ENCODE measurements at regions not wholly inside any gene's neighbourhood (a gene's known extent, or its start where the extent isn't known, plus 50 kb on each side); places are given as distances from the start of the nearest gene placed in this dataset.
"Not testable (repeated sequence)": the region's sequence is repeated elsewhere in the genome, so short reads cannot be mapped to it uniquely, and the experiment has no call there.

DNA sequence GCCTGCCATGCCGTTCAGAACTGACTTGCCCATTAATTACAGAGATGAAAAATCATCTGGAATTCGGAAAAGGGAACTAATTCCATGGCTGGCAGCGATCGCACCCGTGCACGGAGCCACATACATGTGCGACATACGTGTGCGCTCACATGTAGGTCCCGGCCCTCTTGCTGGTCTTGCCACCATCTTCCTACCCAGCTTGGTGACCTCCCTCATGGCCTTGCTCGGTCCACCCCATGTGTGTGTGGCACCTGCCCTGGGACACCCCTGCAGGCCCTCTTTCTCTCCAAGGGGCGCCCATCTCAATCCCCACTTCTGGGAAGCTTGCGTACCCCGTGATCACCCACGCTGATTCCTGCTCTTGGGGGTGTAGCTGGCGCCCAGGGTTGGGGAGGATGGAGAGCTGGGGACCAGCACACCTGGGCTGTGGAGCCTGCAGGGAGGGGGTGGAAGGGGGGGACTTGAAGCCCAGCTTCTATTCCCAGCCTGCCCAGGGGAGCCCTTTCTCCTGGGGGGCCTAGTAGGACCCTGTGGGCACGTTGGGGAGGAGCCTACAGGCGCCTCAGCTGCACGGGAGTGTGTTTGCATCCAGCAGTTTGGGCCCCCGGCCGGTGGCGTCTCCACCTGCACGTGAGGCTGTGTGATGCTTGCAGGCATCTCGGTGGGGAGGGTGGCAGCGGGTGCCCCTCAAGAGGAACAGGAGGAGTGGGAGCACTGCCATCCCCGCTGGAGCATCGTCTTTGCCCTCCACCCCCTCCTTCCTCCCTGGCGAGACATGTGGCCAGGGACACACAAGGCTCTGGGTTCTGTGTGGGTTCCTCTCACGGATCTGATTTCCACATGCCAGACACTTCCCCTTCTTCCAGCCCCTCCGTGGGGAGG, 112.6 kb downstream of the CRLF3 start:
- DNase-seq, result not testable (repeated sequence)

DNA sequence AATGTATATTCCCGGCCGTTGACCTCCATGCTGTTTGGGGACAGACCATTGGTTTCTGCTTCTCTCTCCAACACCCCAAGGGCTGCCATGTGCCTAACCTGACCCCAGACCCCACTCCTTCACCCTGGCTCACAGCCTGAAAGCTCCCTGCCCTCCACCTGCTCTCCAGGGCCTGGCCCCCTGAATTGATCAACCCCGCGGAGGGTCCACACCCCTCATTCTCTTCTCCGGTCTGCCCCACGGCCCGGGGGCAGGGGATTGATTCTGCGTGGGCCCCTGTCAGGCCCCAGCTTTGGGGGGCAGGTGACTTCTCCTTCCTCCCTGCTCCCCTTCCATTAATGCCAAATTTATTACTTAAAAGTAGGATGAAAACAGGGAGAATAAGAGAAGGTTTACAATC, 113.3 kb downstream of the CRLF3 start:
- not testable (repeated sequence) for DNase-seq

DNA sequence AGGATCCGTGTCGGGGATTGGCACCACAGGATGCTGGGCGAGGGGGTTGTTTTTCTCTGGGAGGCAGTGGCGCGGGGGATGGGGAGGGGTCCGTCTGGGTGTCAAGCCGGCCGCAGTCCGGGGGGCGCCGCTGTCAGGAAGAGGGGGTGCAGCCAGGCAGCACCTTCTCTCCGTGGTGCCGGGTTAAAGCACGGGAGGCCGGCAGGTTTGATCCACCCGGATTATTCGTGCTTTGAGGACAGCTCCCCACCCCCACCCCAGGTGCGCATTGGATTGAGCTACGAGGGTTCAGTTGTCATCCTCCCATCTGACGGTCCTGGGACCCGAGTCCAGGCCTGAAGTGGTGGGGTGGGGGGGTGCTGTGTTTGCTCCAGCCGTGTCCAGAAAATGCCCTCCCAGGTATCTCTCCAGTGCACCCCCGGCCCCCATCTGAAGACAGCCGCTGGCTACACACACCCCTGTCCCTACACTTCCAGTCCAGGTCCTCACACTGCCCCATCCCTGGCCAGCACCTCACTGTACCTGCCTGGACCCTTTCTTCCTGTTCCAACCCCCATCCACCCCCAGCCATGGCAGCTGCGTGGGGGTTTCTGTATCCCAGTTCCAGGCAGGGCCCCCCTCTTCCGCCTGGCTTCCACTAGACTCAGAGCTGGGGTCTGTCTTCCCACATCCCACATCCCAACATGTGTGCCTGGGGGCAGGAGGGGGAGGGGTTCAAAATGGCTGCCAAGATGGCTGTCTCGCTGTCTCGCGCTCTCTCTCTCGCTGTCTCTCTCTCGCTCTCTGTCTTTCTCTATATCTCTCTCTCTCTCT, 114.0 kb downstream of the CRLF3 start:
- peak; percentile 68 for DNase-seq

DNA sequence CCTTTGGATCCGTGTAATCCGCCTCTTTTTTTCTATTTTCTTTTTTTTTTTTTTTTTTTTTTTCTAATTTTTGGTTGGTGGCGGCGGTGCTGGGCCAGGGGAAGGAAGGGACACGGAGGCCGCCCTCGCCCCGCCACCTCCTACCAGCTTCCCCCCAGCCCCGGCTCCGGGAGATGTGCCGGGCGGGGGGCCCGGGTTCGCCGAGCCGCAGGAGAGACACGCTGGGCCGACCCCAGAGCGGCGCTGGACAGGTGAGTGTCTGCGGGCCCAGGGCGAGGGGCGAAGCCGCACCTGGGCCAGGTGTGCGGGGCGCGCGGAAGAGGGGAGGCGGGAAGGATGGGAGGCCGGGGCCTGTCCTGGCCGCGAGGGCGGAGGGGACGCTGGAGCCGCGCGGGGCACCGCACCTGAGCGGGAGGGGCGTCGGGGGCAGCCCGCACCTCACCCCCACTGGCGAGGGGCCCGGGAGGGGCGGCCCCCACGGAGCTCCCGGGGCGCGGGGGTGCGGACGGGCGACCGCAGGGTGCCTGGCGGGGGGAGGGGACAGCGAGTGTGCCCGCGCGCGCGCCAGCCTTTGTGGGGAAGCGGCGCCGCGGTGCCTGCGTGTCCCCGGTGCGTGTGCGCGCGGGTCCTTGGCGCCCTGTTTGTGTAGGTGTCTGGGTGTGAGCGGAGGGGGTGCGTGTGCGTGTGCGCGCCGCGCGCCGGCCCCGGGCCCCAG, 114.8 kb downstream of the CRLF3 start:
- peak; percentile 53 for DNase-seq

DNA sequence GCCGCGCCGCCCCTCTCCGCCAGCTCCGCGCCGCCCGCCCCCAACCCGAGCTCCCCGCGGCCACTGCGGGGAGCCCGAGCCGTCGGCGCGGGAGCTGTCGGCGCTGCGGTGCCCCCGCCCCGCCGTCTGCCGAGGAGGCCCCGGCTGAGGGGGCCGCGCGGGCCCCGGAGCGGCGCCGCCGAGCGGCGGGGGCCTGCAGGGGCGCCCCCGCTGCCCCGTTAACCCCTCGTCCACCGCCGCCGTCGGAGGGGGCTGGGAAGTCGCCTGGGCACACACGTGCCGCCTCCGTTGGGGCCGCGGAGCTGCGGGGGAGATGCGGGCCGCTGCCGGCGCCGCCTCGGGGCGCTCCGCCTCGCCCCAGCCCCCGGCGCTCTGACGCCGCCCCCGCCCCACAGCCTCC, 115.4 kb downstream of the CRLF3 start:
- peak; percentile 48 for DNase-seq

DNA sequence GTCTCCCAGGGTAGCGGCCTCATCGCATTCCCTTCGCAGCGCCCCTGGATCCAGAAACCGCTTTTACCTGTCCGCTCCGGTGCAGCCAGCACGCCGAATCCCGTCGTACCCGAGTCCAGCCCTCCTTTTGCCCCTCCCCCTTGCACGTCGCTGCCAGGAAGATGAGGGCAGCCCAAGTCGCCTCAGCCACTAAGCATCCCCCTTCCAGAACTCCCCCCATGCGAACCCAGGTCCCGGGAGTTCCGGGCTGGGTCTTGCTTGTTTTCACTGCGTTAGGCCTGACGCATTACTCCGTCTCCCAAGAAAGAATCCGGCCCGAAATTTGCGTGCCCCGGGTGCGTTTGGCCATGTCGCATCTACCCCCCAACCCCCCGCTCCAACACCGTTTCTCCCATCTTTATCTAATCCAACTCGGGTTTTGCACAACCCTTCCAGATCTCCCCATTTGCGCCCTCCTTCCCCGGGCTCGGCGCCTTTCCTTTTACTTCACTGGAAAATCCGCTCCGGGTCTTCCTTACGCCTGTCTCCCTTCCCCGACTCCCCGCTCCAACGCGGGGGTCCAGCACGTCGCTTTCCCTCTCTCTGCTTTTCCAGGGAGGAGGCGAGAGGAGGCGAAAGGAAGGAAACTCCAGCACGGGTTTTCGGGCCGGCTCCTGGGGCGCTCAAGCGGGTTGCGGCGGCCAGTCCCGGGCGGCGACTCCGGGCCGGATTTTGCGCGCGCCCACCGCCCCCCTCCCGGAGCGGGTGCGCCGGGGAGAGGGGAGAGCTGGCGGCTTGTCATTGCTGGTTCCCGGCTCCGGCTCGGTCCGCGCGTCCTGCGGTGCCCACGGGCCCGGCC, 116.0 kb downstream of the CRLF3 start:
- DNase-seq, result peak; percentile 98

DNA sequence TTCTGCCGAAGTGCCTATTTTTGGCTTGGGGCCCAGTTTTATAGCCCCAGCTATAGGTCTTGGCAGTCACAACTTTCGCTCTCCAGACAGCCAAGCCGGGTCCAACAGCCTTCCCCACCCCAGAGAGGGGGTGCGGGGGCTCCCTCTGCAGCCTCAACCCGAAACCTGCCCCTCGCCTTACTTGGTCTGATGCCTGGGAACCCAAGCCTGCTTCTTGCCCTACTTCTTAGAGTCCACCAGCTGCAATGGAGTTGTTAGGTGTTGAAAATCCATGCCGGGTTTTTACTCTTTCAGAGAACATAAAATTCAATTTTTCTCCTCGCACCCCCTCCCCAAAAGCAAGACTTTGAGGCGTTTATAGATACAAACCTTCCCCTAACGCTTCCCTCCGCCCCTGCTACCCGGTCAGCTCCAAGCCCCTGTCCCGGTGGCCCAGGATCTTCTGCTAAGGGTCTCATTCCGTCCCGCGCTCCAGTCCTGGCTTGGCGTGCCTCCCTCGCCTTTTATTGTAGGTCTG, 116.7 kb downstream of the CRLF3 start:
- DNase-seq, result peak; percentile 88

DNA sequence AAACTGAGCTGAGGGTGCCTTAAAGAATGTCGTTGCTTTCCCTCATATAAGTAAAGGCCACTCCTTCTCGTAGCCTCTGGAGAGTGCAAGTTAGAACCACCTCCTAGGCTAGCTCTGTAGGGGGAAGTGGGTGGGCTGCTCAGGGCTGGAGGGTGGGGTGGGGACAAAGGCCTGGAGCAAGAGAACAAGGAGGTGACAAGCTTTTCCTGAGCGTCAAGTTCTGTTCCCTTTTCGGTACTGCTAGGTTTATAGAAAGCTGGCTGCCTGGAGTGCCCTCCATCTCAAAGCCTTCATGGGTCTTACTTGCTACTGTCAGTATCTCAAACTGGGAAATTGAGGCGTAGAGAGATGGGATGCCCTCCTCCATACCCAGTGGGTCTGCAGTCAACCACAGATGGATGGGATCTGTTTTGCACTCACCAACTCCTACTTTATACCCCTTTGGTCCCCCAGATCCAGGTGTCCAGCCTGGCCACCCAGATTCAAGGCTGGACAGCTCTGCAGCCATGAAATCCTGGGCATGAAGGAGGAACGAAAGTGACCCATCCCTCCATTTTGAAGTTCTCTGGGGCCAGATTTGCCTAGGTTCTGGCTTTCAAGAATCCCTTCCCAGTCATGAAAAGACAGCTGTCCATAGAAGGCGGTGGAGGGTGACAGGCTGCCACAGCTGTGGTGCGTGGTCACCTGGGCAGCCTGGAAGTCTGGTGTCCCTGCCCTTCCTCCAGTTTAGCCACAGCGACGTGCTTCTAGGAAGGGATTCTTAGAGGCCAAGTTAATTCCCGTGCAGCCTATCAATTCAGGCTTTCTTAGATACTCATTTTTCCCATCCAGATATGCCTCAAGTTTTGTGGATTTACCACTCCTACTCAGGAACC, 117.8 kb downstream of the CRLF3 start:
- peak; percentile 53 for DNase-seq

DNA sequence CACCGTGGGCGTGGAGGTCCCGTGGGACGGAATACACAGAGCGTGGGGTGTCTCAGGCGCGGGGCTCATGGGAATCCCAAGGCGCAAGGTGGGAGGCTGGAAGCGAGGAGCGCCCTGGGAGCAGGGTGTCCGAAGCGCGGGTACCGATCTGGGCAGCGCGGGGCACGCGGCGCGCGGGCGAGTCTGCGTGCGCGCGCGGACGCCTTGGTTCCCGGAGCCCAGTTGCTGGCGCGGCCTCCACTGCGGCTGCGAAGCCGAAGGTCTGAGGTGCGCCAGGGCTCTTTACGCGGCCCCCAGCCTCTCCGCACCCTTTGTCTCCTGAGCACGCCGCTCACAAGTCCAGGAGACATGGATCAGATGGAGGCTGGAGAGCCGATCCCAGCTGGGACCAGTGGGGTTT, 118.5 kb downstream of the CRLF3 start:
- not testable (repeated sequence) for DNase-seq

DNA sequence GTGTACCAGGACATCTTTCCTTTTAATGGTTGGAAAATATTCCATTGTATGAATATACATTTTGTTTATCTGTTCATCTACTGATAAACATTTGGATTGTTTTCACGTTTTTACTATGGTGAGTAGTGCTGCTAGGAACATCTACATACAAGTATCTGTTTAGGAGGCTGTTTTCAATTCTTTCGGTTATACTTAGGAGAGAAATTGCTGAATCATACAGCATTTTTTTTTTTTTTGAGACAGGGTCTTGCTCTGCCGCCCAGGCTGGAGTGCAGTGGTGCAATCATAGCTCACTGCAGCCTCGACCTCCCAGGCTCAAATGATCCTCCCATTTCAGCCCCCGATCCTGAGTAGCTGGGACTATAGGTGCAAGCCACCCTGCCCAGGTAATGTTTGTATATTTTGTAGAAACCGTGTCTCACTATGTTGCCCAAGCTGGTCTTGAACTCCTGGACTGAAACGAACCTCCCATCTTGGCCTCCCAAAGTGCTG, 122.9 kb downstream of the CRLF3 start:
- no peak for DNase-seq

DNA sequence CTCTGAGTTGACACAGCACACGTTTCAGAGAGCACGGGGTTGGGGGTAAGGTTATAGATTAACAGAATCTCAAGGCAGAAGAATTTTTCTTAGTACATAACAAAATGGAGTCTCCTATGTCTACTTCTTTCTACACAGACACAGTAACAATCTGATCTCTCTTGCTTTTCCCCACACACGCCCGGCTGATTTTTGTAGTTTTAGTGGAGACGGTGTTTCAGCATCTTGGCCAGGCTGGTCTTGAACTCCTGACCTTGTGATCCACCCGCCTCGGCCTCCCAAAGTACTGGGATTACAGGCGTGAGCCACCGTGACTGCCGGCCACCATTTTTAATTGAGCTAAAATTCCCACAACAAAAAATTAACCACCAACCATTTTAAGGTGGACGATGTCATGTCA, 123.7 kb downstream of the CRLF3 start:
- peak; percentile 26 for DNase-seq

DNA sequence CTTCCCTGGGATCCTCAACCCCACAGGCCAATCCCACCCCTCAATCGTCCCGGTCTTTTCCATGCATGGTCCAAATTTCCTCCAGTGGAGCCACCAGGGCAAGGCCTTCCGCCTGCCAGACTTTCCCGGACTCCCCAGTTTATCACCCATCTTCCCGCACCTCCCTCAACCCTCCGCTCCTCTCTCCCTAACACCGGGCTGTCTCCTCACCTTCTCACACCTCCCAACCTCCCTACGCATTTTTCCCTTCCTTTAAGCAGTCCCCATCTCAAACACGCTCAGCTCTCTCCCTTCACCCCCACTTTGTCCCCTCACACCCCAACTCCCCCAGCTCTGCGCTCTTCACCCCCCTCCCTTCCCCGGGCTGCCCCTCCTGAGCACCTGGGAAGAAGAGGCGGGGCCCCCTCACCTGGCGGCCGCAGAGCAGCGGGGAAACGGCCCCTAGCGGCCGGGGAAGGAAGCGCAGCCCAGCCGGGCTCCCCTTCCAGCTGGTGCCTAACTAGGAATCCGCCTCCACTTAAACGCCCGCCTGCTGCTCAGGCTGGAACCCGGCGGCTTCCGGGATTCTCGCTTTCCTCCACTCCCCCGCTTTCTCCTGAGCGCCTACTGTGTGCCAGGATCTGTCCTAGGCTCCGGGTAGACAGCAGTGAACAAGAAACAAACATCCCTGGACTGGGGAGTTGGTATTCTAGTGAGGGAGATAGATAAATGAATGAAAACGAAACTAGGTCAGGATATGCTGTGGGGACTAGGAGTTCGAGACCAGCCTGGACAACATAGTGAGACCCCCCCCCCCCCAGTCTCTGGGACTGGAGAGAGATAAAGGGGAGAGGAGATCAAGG, 126.7 kb downstream of the CRLF3 start:
- peak; percentile 83 for DNase-seq

DNA sequence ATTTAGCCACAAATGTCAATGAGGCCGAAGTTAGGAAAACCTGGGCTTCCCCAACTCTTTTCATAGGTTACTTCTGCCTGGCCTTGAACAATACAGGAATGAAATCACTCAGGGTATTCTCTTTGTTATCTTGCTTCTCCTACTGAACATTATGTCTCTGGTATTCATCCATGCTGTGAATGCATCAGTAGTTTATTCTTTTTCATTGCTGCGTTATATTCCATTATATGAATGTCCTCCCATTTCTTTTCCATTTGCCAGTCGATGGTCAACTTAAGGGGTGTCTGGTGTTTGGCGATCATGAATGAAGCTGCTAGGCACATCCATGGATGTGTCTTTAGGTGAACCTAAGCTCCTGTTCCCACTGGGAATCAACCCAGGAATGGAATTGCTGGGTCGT, 128.3 kb downstream of the CRLF3 start:
- DNase-seq, result no peak

DNA sequence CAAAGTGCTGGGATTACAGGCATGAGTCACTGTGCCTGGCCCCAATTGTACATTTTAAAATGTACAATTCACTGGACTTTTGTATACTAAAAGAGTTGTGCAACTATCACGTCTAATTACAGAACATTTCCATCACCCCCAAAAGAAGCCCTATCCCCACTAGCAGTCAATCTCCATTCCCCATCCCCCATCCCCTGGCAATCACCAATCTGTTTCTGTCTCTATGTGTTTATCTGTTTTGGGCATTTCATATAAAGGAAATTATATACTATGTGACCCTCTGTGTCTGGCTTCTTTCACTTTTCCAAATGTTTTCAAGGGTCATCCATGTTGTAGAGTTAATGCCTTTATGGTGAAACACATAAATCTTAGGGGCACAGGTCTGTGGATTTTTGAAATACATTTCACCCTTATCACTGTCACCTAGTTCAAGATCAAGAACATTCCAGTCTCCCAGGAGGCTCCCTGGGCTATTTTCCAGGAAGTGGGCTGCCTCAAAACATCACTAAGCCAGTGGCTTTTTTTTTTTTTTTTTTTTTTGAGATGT, 129.2 kb downstream of the CRLF3 start:
- not testable (repeated sequence) for DNase-seq

DNA sequence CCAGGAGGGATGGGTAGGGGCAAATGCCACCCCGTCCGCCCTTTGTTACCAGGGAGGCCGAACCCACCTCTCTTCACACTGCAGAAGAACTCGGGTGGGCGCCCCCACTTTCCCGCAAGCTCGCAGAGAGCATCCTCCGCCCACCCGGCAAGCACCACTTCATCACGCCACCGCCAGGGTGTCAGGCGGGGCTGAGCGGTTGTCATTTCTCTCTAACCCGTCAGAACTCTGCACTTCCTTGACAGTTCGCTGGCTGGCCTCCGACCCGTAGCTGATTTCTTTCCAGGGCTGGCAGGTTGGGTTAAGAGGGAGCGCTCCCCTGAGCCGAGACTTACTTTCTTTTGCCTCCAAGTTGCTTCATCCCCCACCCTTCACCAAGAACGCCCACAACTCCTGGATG, 130.7 kb downstream of the CRLF3 start:
- peak; percentile 25 for DNase-seq

DNA sequence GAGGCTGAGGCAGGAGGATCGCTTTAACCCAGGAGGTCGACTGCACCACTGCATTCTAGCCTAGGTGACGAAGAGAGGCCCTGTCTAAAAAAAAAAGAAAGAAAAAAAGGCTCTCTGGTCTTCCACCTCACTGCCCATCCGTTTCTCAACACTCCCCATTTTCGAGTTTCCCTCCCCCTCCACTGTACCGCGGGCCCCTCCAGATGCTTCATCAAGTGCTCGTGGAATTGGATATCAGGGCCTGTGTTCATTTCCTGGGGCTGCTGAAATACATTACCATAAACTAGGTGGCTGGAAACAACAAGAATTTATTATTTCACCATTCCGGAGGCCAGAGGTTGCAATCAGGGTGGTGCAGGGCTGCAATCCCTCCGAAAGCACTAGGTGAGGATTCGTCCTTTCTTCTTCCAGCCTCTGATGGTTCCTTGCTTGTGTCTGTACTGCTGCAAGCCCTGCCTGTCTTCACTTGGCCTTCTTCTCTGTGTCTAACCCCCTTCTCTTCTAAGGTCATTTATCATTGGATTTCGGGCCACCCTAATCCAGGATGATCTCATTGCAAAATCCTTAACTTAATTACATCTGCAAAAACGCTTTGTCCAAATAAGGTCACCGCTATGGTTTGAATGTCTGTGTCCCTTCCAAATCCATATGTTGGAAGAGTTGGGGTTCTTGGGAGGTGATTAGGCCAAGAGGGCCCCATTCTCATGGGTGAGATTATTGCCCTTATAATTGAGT, 135.1 kb downstream of the CRLF3 start:
- DNase-seq, result peak; percentile 96

DNA sequence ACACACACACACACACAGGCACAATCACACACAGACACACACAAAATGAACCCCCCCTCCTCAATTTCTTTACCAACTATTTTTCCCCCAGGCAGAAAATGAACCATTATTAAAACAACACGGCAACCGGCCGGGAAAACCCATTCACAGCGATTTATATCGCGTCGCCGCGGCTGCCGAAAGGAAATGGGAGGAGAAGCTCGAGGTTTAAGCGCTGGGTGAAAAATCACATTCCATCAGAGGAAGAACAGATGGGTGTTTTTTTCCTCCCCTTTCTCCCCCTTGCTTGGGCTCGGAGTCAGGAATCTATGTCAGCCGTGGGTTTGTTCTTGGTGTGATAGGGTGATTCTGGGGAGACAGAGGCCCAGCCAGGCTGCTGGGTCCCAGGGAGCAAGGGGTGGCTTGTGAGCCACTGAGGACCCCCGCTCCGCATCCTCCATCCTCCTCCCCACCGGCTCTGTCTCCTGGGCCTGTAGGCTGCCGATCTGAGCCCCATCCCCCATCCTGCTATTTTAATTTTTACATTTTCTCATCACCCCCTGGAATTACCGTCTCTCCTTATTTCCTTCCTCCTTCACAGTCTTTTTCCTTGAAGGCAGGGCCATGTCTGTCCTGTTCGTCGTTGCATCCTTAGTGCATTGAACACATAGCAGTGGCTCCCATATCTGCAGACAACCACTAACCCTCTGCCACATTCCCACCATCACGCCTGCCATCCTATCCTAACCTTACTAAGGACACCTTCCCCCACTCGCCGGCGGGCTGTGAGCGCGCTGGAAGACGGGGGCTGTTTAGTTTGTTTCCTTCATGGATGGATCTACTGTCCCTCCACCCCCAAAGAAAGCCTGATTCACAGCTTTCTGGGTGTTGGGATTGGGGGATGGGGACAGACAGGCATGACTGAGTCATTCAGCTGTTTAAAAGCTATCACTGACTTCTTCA, 137.7 kb downstream of the CRLF3 start:
- peak; percentile 35 for DNase-seq

DNA sequence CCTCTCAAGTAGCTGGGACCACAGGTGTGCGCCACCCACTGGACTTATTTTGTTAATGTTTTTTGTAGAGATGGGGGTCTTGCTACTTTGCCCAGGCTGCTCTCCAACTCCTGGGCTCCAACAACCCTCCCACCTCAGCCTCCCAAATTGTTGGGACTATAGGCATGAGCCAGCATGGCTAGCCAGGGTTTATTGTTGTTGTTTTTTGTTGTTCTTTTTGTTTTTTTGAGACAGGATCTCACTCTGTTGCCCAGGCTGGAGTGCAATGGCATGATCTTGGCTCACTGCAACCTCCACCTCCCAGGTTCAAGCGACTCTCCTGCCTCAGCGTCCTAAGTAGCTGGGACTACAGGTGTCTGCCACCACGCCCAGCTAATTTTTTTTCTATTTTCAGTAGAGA, 142.2 kb downstream of the CRLF3 start:
- DNase-seq, result not testable (repeated sequence)
